ENCODE measurements at regions not wholly inside any gene's neighbourhood (a gene's known extent, or its start where the extent isn't known, plus 50 kb on each side); places are given as distances from the start of the nearest gene placed in this dataset.
"Not testable (repeated sequence)": the region's sequence is repeated elsewhere in the genome, so short reads cannot be mapped to it uniquely, and the experiment has no call there.

GRCh38 chr3:61464518-61465140, 96.7 kb upstream of the PTPRG start:
- DNase-seq (ENCODE audit: low spot score in 2 of 2): no peak
- no peak for ATAC-seq (ENCODE audit: low read depth)
- Mint-ChIP-seq H3K4me1 (no peaks in the 10 kb centered on the region), H3K36me3 (no peaks in the 10 kb centered on the region), H3K27ac (no peak overlapping the region), H3K27me3 (peaks cover 6% of the 10 kb centered on the region), H3K4me3 (no peak overlapping the region), H3K9me3 (no peaks in the 10 kb centered on the region)

GRCh38 chr3:61466357-61466756, 95.0 kb upstream of the PTPRG start:
- H3K27ac Mint-ChIP-seq: no peak overlapping the region
- no peak for ATAC-seq (ENCODE audit: low read depth)
- DNase-seq (ENCODE audit: low spot score in 2 of 2): no peak
- H3K4me1 Mint-ChIP-seq: no peaks in the 10 kb centered on the region
- no peaks in the 10 kb centered on the region for H3K36me3 Mint-ChIP-seq
- peaks cover 2% of the 10 kb centered on the region for H3K27me3 Mint-ChIP-seq
- no peak overlapping the region for H3K4me3 Mint-ChIP-seq
- no peaks in the 10 kb centered on the region for H3K9me3 Mint-ChIP-seq

GRCh38 chr3:61483997-61484396, 77.4 kb upstream of the PTPRG start:
- Mint-ChIP-seq H3K4me1 (no peaks in the 10 kb centered on the region), H3K27me3 (no peaks in the 10 kb centered on the region), H3K4me3 (no peak overlapping the region), H3K36me3 (no peaks in the 10 kb centered on the region), H3K9me3 (no peaks in the 10 kb centered on the region), H3K27ac (no peak overlapping the region)
- ATAC-seq (ENCODE audit: low read depth): no peak
- no peak for DNase-seq (ENCODE audit: low spot score in 2 of 2)

GRCh38 chr3:61493339-61493738, 68.0 kb upstream of the PTPRG start:
- no peaks in the 10 kb centered on the region for H3K27me3 Mint-ChIP-seq
- peaks cover under 1% of the 10 kb centered on the region for H3K9me3 Mint-ChIP-seq
- no peak overlapping the region for H3K4me3 Mint-ChIP-seq
- H3K36me3 Mint-ChIP-seq: no peaks in the 10 kb centered on the region
- DNase-seq (ENCODE audit: low spot score in 2 of 2) (no peak), ATAC-seq (ENCODE audit: low read depth) (no peak)
- no peak overlapping the region for H3K27ac Mint-ChIP-seq
- H3K4me1 Mint-ChIP-seq: no peaks in the 10 kb centered on the region

GRCh38 chr3:61494309-61494708, 67.1 kb upstream of the PTPRG start:
- not testable (repeated sequence) for ATAC-seq (ENCODE audit: low read depth); H3K36me3 Mint-ChIP-seq; DNase-seq (ENCODE audit: low spot score in 2 of 2); H3K27ac Mint-ChIP-seq; H3K4me3 Mint-ChIP-seq; H3K9me3 Mint-ChIP-seq; H3K27me3 Mint-ChIP-seq; H3K4me1 Mint-ChIP-seq

GRCh38 chr3:61497463-61497862, 63.9 kb upstream of the PTPRG start:
- Mint-ChIP-seq H3K9me3 (peaks cover 5% of the 10 kb centered on the region), H3K36me3 (no peaks in the 10 kb centered on the region), H3K4me1 (no peaks in the 10 kb centered on the region), H3K4me3 (no peak overlapping the region), H3K27ac (no peak overlapping the region), H3K27me3 (no peaks in the 10 kb centered on the region)
- DNase-seq (ENCODE audit: low spot score in 2 of 2): no peak
- ATAC-seq (ENCODE audit: low read depth): no peak

GRCh38 chr3:61505197-61505596, 56.2 kb upstream of the PTPRG start:
- H3K27ac Mint-ChIP-seq: no peak overlapping the region
- no peaks in the 10 kb centered on the region for H3K27me3 Mint-ChIP-seq
- DNase-seq (ENCODE audit: low spot score in 2 of 2): no peak
- no peak overlapping the region for H3K4me3 Mint-ChIP-seq
- no peaks in the 10 kb centered on the region for H3K36me3 Mint-ChIP-seq
- ATAC-seq (ENCODE audit: low read depth): no peak
- H3K9me3 Mint-ChIP-seq: peaks cover 3% of the 10 kb centered on the region
- H3K4me1 Mint-ChIP-seq: no peaks in the 10 kb centered on the region

GRCh38 chr3:61507946-61508345, 53.4 kb upstream of the PTPRG start:
- ATAC-seq (ENCODE audit: low read depth) (no peak), DNase-seq (ENCODE audit: low spot score in 2 of 2) (no peak)
- H3K4me3 Mint-ChIP-seq: no peak overlapping the region
- H3K27me3 Mint-ChIP-seq: peaks cover 2% of the 10 kb centered on the region
- no peaks in the 10 kb centered on the region for H3K36me3 Mint-ChIP-seq
- no peaks in the 10 kb centered on the region for H3K4me1 Mint-ChIP-seq
- no peaks in the 10 kb centered on the region for H3K9me3 Mint-ChIP-seq
- H3K27ac Mint-ChIP-seq: no peak overlapping the region

All from memory B cell (primary cell).